ENCODE measurements at regions not wholly inside any gene's neighbourhood (a gene's known extent, or its start where the extent isn't known, plus 50 kb on each side); places are given as distances from the start of the nearest gene placed in this dataset.
"Not testable (repeated sequence)": the region's sequence is repeated elsewhere in the genome, so short reads cannot be mapped to it uniquely, and the experiment has no call there.

DNA sequence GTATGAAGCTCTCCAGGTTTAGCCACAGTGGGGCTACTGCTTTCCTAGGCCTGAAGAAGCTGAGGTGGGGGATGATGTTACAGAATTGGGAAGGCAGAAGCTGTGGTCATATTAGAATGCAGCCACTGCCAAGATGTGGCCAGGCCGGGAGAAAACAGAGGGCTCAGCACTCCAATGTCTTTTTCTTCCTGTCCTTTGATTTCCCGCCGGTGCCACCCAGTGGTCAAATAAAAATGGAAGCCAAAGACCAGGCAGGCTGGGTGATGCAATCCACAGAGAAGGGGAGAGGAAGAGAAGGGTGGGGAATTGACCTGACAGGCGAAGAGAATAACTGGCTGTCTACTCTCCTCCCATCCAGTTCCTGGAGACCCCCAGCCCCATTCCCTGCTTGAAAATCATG, 94.9 kb upstream of the SHISA3 start:
- TF ChIP-seq POLR2AphosphoS5 (IDR thresholded peaks at IDR 0.05; ENCODE audit: borderline replicate concordance, low read depth, low read length) (no peak), FOXP2 (optimal IDR thresholded peaks at IDR 0.05; ENCODE audit: control extremely low read depth, extremely low read length, insufficient read depth) (no peak), EZH2 (IDR thresholded peaks at IDR 0.05) (no peak)
- Histone ChIP-seq H3K4me3 (no peak overlapping the region), H3K9ac (ENCODE audit: insufficient read length) (no peak overlapping the region), H3K36me3 (ENCODE audit: insufficient read depth, low read length) (no peaks in the 10 kb centered on the region), H3K9me3 (ENCODE audit: low read depth, low read length) (no peaks in the 10 kb centered on the region), H3K27ac (no peak overlapping the region)
- no peak for DNase-seq (ENCODE audit: low read depth, low spot score)

- no peak overlapping the region for H3K4me3 ChIP-seq
- H3K9me3 ChIP-seq (ENCODE audit: low read depth, low read length), result no peaks in the 10 kb centered on the region
- DNase-seq (ENCODE audit: low read depth, low spot score), result no peak
- TF ChIP-seq POLR2AphosphoS5 (IDR thresholded peaks at IDR 0.05; ENCODE audit: borderline replicate concordance, low read depth, low read length) (no peak), EZH2 (IDR thresholded peaks at IDR 0.05) (no peak), FOXP2 (optimal IDR thresholded peaks at IDR 0.05; ENCODE audit: control extremely low read depth, extremely low read length, insufficient read depth) (no peak)
- no peak overlapping the region for H3K9ac ChIP-seq (ENCODE audit: insufficient read length)
- H3K27ac ChIP-seq, result no peak overlapping the region
- no peaks in the 10 kb centered on the region for H3K36me3 ChIP-seq (ENCODE audit: insufficient read depth, low read length)
These were observed 90.8 kb upstream of the SHISA3 start for GRCh38 chr4:42306221-42307109.

DNA sequence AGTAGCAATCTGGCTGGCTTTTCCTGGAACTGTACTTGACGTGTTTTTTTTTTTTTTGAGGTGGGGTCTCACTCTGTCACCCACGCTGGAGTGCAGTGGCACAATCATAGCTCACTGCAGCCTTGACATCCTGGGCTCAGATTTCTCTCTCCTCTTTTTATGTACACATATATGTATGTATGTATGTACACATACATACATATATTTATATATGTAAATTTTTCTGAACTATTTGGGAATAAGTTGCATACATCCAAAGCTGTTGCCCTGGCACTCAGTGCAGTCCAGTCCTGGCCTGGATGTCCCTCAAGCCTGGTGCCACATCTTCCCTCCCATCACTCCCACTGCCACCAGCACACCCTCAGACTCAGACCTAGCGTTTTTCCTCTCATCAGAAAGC, 89.0 kb upstream of the SHISA3 start:
- TF ChIP-seq POLR2AphosphoS5 (IDR thresholded peaks at IDR 0.05; ENCODE audit: borderline replicate concordance, low read depth, low read length), result no peak
- TF ChIP-seq EZH2 (IDR thresholded peaks at IDR 0.05), result no peak
- no peak for TF ChIP-seq FOXP2 (optimal IDR thresholded peaks at IDR 0.05; ENCODE audit: control extremely low read depth, extremely low read length, insufficient read depth)
- Histone ChIP-seq H3K9ac (ENCODE audit: insufficient read length) (no peak overlapping the region), H3K9me3 (ENCODE audit: low read depth, low read length) (no peaks in the 10 kb centered on the region), H3K4me3 (no peak overlapping the region), H3K36me3 (ENCODE audit: insufficient read depth, low read length) (no peaks in the 10 kb centered on the region), H3K27ac (no peak overlapping the region)
- no peak for DNase-seq (ENCODE audit: low read depth, low spot score)

- no peak for DNase-seq (ENCODE audit: low read depth, low spot score)
- Histone ChIP-seq H3K27ac (no peak overlapping the region), H3K9ac (ENCODE audit: insufficient read length) (no peak overlapping the region)
These were observed 87.7 kb upstream of the SHISA3 start for GRCh38 chr4:42309361-42310260.

GRCh38 chr4:42310358-42310757, 86.9 kb upstream of the SHISA3 start:
- TF ChIP-seq EZH2 (IDR thresholded peaks at IDR 0.05) (no peak), FOXP2 (optimal IDR thresholded peaks at IDR 0.05; ENCODE audit: control extremely low read depth, extremely low read length, insufficient read depth) (no peak), POLR2AphosphoS5 (IDR thresholded peaks at IDR 0.05; ENCODE audit: borderline replicate concordance, low read depth, low read length) (no peak)

More at GRCh38 chr4:42309361-42310260, 87.7 kb upstream of the SHISA3 start:
- Histone ChIP-seq H3K9me3 (ENCODE audit: low read depth, low read length) (no peaks in the 10 kb centered on the region), H3K36me3 (ENCODE audit: insufficient read depth, low read length) (no peaks in the 10 kb centered on the region), H3K4me3 (no peak overlapping the region)
- no peak for TF ChIP-seq POLR2AphosphoS5 (IDR thresholded peaks at IDR 0.05; ENCODE audit: borderline replicate concordance, low read depth, low read length)
- no peak for TF ChIP-seq EZH2 (IDR thresholded peaks at IDR 0.05)
- TF ChIP-seq FOXP2 (optimal IDR thresholded peaks at IDR 0.05; ENCODE audit: control extremely low read depth, extremely low read length, insufficient read depth), result no peak

GRCh38 chr4:42310806-42311205, 86.5 kb upstream of the SHISA3 start:
- no peak overlapping the region for H3K27ac ChIP-seq
- H3K9ac ChIP-seq (ENCODE audit: insufficient read length), result no peak overlapping the region
- no peaks in the 10 kb centered on the region for H3K36me3 ChIP-seq (ENCODE audit: insufficient read depth, low read length)
- no peak for DNase-seq (ENCODE audit: low read depth, low spot score)
- H3K4me3 ChIP-seq, result no peak overlapping the region
- no peaks in the 10 kb centered on the region for H3K9me3 ChIP-seq (ENCODE audit: low read depth, low read length)
- TF ChIP-seq EZH2 (IDR thresholded peaks at IDR 0.05) (no peak), POLR2AphosphoS5 (IDR thresholded peaks at IDR 0.05; ENCODE audit: borderline replicate concordance, low read depth, low read length) (no peak), FOXP2 (optimal IDR thresholded peaks at IDR 0.05; ENCODE audit: control extremely low read depth, extremely low read length, insufficient read depth) (no peak)

More at GRCh38 chr4:42310358-42310757, 86.9 kb upstream of the SHISA3 start:
- Histone ChIP-seq H3K4me3 (no peak overlapping the region), H3K36me3 (ENCODE audit: insufficient read depth, low read length) (no peaks in the 10 kb centered on the region), H3K9ac (ENCODE audit: insufficient read length) (no peak overlapping the region), H3K27ac (no peak overlapping the region), H3K9me3 (ENCODE audit: low read depth, low read length) (no peaks in the 10 kb centered on the region)
- DNase-seq (ENCODE audit: low read depth, low spot score), result no peak

DNA sequence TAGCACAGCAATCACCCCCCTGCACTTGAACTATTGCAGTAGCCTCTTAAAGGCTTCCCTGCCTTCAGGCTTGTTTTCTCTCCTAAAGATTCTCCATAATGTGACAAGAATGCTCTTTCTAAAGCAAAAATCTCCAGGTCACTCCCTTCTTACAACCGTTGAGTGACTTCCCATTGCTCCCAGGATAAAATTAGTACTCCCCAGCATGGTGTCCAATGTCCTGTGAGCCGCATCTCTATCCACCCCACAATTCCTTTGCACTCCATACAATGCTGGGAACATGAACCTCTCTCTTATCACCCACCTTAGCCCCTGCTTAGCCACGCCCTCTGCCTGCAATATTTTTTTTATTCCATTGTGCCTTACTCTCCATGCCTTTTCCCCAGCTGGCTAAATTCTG, 85.7 kb upstream of the SHISA3 start:
- no peaks in the 10 kb centered on the region for H3K9me3 ChIP-seq (ENCODE audit: low read depth, low read length)
- DNase-seq (ENCODE audit: low read depth, low spot score), result no peak
- H3K36me3 ChIP-seq (ENCODE audit: insufficient read depth, low read length), result no peaks in the 10 kb centered on the region
- H3K9ac ChIP-seq (ENCODE audit: insufficient read length), result no peak overlapping the region
- no peak overlapping the region for H3K4me3 ChIP-seq
- TF ChIP-seq EZH2 (IDR thresholded peaks at IDR 0.05) (no peak), FOXP2 (optimal IDR thresholded peaks at IDR 0.05; ENCODE audit: control extremely low read depth, extremely low read length, insufficient read depth) (no peak), POLR2AphosphoS5 (IDR thresholded peaks at IDR 0.05; ENCODE audit: borderline replicate concordance, low read depth, low read length) (no peak)
- no peak overlapping the region for H3K27ac ChIP-seq

DNA sequence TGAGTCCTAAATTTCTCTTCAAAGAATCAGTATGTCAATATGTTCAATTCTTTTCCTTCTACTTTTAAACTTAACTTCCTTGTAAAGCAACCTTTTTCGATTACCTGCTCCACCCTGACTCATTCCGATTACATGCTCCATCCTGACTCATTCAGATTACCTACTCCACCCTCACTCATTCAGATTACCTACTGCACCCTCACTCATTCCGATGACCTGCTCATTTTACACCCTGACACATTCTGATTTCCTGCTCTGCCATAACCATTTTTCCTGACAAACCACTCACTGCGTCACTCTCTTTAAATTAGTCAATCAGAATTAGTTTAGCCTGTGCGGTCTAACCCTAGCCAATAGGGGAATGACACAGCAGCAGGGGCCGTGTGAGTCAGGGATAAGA, 83.9 kb upstream of the SHISA3 start:
- not testable (repeated sequence) for DNase-seq (ENCODE audit: low read depth, low spot score); H3K9ac ChIP-seq (ENCODE audit: insufficient read length); H3K36me3 ChIP-seq (ENCODE audit: insufficient read depth, low read length); H3K9me3 ChIP-seq (ENCODE audit: low read depth, low read length); H3K4me3 ChIP-seq; H3K27ac ChIP-seq

Measured in SK-N-MC (cell line).